ENCODE measurements at regions not wholly inside any gene's neighbourhood (a gene's known extent, or its start where the extent isn't known, plus 50 kb on each side); places are given as distances from the start of the nearest gene placed in this dataset.
"Not testable (repeated sequence)": the region's sequence is repeated elsewhere in the genome, so short reads cannot be mapped to it uniquely, and the experiment has no call there.

GRCh38 chr13:39895254-39895653 is 239.8 kb downstream of the COG6 start:
- no peak for FAIRE-seq

DNA sequence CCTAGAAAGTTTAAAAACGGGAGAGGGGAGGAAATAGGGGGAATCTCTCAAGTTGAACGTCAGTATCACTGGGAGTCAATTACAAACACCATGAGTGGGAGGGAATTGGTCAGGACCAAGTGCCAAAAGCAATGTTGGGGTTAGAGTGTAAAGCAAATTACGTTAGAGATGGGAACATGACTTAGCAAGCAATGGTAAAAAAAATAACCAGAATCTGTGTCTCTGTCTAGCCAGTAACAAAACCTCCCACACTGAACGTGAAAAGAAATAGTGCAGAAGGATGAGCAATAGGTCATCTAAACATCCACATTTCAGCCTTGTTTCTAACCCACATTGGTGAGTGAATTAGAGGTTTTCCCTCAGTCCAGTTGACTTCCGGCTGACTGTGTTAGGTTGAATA is 242.2 kb downstream of the COG6 start:
- no peak for FAIRE-seq

DNA sequence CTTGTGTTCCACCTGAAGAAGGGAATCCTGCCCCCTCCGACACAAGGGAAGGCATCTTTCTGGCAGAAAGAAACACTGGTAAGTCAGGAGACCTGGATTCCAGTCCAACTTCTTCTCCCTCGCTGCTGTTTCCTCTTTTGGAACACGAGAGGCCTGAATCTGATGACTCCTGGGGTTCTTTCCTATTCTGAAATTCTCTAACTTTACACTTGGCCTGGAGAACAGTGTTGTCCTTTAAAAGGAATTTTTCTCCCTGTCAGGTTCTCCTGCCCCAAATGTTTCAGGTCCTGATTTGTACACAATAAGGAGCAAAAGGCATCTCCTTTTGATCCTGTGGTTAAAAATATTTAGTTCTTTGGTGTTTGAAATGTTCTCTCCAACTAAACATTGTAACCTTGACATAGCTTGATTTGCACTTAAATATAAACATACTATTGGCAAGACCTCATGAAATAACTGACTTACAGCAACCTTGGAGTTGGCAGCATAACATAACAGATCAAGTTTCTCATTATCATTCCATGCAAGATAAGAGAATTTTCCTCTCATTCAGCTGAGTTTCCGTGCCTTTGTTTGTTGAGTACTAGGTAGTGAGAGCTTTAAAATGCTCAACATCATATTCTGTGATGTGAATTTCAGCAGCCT is 244.8 kb downstream of the COG6 start:
- FAIRE-seq: no peak

DNA sequence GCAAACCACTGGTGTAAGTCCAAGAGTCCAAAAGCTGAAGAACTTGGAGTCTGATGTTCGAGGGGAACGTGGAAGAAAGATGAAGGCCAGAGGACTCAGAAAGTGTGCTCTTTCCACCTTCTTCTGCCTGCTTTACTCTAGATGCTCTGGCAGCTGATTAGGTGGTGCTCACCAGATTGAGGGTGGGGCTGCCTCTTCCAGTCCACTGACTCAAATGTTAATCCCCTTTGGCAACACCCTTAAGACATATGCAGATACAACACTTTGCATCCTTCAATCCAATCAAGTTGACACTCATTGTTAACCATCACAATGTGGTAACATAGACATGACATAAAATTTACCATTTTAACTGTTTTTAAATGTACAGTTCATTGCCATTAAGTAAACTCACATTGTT is 249.5 kb downstream of the COG6 start:
- no peak for FAIRE-seq

- no peak for FAIRE-seq
Observed at GRCh38 chr13:39909634-39910033, 254.2 kb downstream of the COG6 start.

- no peak for FAIRE-seq
Observed at GRCh38 chr13:39910041-39910440, 254.6 kb downstream of the COG6 start.

- no peak for FAIRE-seq
Observed at GRCh38 chr13:39910833-39911232, 255.4 kb downstream of the COG6 start.

GRCh38 chr13:39913339-39913738 is 257.9 kb downstream of the COG6 start:
- no peak for FAIRE-seq

DNA sequence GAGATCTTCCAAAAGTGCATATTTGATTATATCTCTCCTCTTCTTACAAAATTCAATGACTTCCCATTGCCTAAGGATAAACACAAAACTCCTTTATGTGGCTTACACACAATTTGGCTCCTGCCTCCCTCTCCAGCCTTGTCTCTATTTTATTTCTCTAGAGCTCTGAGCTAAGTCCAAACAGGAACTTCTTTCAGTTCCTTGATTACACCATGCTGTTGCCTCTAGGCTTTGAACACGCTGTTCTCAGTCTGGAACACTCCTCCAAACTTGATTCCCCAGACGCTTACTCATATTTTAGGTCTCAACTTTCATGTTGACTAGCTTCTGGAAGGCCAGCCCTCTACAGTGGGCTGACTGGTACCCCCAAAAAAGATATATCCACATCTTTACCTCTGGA is 258.5 kb downstream of the COG6 start:
- no peak for FAIRE-seq

DNA sequence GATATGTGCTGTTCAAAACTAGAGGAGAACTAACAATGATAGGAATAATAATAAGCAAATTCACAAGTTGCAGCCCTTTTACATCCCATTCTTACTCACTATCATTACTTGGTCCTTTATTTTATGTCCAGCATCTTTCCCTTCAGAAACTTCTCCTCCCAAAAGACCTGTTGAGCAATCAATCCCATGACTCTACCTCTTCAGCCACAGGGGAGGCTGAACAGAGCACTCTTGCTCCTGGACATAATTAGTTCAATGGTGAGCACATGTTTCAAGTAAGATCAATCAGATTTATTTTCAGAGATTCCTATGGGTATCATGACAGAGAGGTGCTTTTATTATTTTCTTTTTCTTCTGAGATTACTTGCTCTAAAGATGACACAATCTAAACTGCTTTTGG is 260.0 kb downstream of the COG6 start:
- no peak for FAIRE-seq

GRCh38 chr13:39916330-39916729 is 260.9 kb downstream of the COG6 start:
- FAIRE-seq: no peak

- no peak for FAIRE-seq
Observed at GRCh38 chr13:39918620-39919236, 263.3 kb downstream of the COG6 start.

GRCh38 chr13:39920613-39921012 is 265.2 kb downstream of the COG6 start:
- FAIRE-seq: no peak

GRCh38 chr13:39926345-39926744 is 270.9 kb downstream of the COG6 start:
- no peak for FAIRE-seq

DNA sequence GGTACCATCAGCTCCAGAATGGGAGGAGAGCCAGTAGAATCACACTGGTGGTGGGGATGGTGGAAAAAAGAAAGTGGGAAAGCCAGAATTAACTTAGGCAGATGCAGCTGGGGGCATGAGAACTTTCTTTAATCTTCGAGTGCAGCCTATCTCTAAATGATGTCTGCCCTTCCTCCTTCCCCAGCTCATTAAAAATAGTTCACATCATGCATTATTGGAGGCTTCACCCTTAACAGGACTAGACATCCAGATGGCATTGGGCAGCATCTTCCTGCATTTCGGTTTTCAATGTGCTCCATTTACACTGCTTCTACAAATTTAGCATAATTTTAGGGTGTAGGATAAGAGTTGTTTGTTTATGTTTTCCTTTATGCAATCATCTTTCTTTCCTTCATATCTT is 272.8 kb downstream of the COG6 start:
- FAIRE-seq: no peak

DNA sequence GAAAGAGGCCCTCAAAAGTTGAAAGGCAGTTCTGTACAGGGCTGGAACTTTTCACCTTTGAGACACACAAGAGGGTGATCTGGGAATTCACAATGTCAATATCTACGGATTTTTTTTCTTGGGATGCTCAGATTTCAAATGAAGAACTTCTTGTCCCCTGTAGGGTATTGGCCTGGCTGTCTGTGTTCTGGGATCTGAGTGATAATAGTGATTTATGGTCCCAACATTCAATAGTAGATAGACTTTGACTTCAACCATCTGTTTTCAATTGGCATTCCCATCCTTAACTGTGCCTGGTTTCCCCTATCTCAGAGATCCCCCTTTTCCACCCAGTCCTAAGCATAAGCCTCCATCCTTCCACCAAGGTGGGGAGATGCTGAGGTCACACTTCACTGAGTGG is 274.1 kb downstream of the COG6 start:
- FAIRE-seq: no peak

- no peak for FAIRE-seq
Observed at GRCh38 chr13:39930060-39930459, 274.6 kb downstream of the COG6 start.

DNA sequence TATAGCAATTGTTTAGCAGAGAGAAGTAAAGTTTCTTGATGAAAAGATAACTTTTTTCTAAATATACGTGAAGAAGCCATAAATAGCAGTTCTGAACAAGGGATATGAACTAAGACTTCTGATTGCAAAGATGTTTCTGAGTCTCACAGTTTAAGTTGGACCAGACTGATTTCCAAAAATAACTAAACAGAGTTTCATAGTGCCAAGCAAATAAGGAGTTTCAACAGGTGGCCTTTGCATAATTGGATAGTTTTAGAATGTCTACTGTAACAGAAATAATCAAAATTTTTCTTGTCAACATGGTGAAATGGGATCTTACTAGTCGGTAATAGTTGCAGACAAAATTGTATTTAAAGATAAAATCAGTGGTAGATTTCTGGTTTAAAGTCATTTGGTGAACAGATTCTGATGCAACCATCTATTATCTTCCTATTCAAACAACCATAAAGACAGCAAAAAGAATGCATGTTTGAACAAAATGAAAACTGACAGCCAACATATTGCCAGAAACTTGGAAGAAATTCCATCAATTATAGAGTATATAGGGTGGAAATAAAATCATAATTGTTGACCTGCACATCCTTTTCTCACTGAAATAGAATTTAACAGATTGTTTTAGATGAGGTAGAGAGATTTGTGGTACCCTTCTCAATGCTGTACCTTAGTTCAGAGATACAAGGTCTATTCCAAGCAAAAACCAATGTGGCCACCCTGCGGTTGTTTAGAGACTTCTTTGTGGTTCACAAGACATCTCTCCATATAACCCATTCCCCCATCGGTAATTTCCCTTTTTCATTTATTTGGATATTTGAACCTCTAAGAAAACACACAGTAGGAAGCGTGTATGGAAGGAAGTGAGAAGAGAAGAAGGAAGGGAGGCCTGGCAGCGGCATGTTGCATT is 275.3 kb downstream of the COG6 start:
- FAIRE-seq: no peak

DNA sequence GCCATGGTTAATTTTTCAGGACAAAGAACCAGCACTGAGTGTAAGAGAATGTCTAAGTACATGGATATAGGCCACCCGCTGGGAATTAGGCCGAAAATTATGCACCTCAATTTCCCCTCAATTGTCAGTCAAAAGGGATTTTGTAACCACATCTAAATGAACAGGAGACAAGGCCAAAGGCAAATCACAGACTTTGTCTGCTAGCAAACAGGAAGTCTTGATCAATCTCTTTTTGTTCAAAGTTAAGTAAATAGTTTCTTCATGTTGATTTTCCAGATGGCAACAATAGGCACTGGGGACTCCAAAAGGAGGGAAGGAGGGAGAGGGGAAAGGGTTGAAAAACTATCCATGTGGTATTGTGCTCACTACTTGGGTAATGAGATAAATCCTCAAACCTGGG is 276.0 kb downstream of the COG6 start:
- FAIRE-seq: no peak

DNA sequence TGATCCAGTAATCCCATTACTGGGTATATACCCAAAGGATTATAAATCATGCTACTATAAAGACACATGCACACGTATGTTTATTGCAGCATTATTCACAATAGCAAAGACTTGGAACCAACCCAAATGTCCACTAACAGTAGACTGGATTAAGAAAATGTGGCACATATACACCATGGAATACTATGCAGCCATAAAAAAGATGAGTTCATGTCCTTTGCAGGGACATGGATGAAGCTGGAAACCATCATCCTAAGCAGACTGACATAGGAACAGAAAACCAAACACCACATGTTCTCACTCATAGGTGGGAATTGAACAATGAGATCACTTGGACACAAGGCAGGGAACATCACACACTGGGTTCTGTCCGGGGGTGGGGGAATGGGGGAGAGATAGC is 277.1 kb downstream of the COG6 start:
- FAIRE-seq: not testable (repeated sequence)

DNA sequence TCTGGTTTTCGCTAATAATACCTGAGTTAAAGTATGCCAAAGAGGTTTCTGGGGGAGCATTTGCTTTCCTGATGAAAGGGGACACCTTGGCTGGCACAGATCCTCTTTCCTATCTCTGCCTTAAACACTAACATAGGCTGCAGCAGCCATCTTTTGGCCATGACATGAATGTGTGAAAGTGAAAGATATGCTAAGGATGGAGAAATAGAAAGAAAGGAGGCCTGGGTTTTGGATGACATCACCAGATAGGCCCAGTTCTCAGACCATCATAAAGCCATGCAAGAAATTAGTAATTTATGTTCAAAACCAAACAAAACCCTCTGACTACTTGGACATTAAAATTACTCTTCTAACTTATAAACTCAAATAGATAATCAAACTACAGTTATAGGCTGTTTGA is 279.7 kb downstream of the COG6 start:
- FAIRE-seq: no peak

GRCh38 chr13:39938596-39938995 is 283.1 kb downstream of the COG6 start:
- FAIRE-seq: no peak

DNA sequence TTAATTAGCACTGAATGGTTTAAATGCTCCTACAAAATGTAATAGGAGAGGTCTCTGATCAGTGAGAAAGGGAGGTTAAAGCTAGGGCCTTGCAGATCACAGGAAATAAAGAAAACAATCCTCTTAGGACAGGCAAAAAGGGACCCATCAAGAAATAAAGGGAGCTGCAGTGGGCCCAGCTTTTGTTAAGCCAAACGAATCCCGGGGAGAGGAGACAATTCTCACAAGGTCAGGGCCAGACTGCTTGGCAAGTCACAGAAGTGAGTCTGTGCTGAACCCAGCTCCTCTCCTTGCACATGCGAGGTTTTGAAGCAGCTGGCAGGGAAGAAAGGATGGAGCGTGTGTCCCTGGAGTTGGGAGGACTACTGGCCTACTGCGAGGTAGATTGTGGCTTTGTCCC is 285.8 kb downstream of the COG6 start:
- no peak for FAIRE-seq

DNA sequence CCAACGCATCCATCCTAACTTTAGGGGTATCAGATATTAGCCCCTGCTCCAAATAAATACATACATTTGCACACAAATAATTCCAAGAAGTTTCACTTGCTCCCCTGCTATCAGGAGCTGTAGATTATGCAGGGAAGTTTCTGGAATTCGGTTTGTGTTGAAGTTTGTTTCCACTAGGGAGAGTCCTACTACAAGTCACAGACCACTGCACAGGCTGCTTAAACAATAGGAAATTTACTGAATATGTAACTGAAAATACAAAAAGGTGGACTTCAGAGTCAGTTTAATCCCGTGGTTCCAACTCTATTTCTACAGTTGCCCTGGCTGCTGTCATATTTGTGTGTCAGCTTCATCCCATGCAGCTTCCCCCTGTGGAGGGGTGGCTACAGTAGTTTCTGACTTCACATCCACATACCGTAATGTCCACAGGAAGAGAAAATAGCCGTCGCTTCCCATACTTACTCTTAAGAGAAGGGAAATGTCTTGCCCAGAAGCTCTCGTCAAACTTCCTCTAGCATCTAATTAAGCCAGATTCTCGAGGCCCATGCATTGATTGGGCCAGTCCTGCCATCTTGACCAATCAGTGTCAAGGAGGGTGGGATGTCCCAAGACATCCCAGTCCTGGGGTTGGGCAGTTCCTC is 286.6 kb downstream of the COG6 start:
- no peak for FAIRE-seq
